GM12873 (cell line): ENCODE measurements at regions not wholly inside any gene's neighbourhood (a gene's known extent, or its start where the extent isn't known, plus 50 kb on each side); places are given as distances from the start of the nearest gene placed in this dataset.

Source experiments
- CTCF ChIP-seq: IDR thresholded peaks from 2 replicates; pipeline ENCODE4 v1.5.1; 2012; ENCODE audit warnings: low read depth, mild to moderate bottlenecking, moderate library complexity, low read length, control low read depth; ENCODE audit not compliant: insufficient read depth; ENCODE audit errors: missing control alignments

- no peak for TF ChIP-seq CTCF
These were observed 145.0 kb upstream of the TMEM229A start for GRCh38 chr7:124177891-124178290.

GRCh38 chr7:124171068-124171467 lies 138.2 kb upstream of the TMEM229A start:
- peak; percentile 27 for TF ChIP-seq CTCF

- no peak for TF ChIP-seq CTCF
These were observed 135.7 kb upstream of the TMEM229A start for GRCh38 chr7:124168616-124169015.

GRCh38 chr7:124162667-124163066 lies 129.8 kb upstream of the TMEM229A start:
- TF ChIP-seq CTCF = no peak

GRCh38 chr7:124155432-124156022 lies 122.7 kb upstream of the TMEM229A start:
- TF ChIP-seq CTCF = peak; percentile 39

GRCh38 chr7:124152859-124153692 lies 120.2 kb upstream of the TMEM229A start:
- TF ChIP-seq CTCF = peak; percentile 46

- no peak for TF ChIP-seq CTCF
These were observed 104.8 kb upstream of the TMEM229A start for GRCh38 chr7:124137664-124138063.
